Ishikawa (cell line): ENCODE measurements at regions not wholly inside any gene's neighbourhood (a gene's known extent, or its start where the extent isn't known, plus 50 kb on each side); places are given as distances from the start of the nearest gene placed in this dataset.

Experiments used
- EGR1 ChIP-seq: IDR thresholded peaks from 2 replicates; pipeline ENCODE4 v1.6.1; 2012
- FOXM1 ChIP-seq: IDR thresholded peaks from 2 replicates; pipeline ENCODE4 v1.6.1; 2012; ENCODE audit warnings: low read depth, borderline replicate concordance
- MAX ChIP-seq: IDR thresholded peaks from 2 replicates; pipeline ENCODE4 v1.6.1; 2012
- NFIC ChIP-seq: IDR thresholded peaks from 2 replicates; pipeline ENCODE4 v1.6.1; 2012
- TAF1 ChIP-seq: IDR thresholded peaks from 2 replicates; pipeline ENCODE4 v1.6.1; 2012; ENCODE audit warnings: low read depth, mild to moderate bottlenecking
- YY1 ChIP-seq: IDR thresholded peaks from 2 replicates; pipeline ENCODE4 v1.6.1; 2012; ENCODE audit warnings: low read depth
- TF ChIP-seq, protein P1 (sequence below): IDR thresholded peaks from 2 replicates; pipeline ENCODE4 v1.6.1; 2012
- TF ChIP-seq, protein P2 (sequence below): IDR thresholded peaks from 2 replicates; pipeline ENCODE4 v1.6.1; 2012; ENCODE audit warnings: low read depth, mild to moderate bottlenecking

DNA sequence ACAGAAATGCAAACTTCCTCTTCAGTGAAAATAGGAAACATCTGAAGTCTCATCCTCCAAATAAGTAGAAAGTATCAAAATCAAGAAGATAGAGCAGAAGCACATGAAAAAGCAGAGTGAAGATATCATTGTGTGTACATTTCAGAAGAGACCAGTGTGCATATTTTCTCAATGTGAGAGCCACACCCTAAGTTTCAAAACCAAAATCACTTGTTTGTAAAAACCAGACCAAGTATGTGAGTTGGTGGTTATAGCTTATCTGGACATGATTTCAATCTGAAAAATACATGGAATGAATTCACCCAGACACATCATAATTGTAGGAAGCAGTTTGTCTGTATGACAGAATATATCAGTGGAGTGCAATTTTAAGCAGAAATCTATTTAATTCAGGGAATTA, 536.0 kb downstream of the JRKL start:
- TF ChIP-seq MAX (no peak), TAF1 (no peak), FOXM1 (no peak), EGR1 (no peak), YY1 (no peak), NFIC (no peak)
- TF ChIP-seq, protein P1, sequence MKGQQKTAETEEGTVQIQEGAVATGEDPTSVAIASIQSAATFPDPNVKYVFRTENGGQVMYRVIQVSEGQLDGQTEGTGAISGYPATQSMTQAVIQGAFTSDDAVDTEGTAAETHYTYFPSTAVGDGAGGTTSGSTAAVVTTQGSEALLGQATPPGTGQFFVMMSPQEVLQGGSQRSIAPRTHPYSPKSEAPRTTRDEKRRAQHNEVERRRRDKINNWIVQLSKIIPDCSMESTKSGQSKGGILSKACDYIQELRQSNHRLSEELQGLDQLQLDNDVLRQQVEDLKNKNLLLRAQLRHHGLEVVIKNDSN = no peak
- TF ChIP-seq, protein P2, sequence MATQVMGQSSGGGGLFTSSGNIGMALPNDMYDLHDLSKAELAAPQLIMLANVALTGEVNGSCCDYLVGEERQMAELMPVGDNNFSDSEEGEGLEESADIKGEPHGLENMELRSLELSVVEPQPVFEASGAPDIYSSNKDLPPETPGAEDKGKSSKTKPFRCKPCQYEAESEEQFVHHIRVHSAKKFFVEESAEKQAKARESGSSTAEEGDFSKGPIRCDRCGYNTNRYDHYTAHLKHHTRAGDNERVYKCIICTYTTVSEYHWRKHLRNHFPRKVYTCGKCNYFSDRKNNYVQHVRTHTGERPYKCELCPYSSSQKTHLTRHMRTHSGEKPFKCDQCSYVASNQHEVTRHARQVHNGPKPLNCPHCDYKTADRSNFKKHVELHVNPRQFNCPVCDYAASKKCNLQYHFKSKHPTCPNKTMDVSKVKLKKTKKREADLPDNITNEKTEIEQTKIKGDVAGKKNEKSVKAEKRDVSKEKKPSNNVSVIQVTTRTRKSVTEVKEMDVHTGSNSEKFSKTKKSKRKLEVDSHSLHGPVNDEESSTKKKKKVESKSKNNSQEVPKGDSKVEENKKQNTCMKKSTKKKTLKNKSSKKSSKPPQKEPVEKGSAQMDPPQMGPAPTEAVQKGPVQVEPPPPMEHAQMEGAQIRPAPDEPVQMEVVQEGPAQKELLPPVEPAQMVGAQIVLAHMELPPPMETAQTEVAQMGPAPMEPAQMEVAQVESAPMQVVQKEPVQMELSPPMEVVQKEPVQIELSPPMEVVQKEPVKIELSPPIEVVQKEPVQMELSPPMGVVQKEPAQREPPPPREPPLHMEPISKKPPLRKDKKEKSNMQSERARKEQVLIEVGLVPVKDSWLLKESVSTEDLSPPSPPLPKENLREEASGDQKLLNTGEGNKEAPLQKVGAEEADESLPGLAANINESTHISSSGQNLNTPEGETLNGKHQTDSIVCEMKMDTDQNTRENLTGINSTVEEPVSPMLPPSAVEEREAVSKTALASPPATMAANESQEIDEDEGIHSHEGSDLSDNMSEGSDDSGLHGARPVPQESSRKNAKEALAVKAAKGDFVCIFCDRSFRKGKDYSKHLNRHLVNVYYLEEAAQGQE = no peak
